ENCODE measurements at regions not wholly inside any gene's neighbourhood (a gene's known extent, or its start where the extent isn't known, plus 50 kb on each side); places are given as distances from the start of the nearest gene placed in this dataset.
"Not testable (repeated sequence)": the region's sequence is repeated elsewhere in the genome, so short reads cannot be mapped to it uniquely, and the experiment has no call there.

DNA sequence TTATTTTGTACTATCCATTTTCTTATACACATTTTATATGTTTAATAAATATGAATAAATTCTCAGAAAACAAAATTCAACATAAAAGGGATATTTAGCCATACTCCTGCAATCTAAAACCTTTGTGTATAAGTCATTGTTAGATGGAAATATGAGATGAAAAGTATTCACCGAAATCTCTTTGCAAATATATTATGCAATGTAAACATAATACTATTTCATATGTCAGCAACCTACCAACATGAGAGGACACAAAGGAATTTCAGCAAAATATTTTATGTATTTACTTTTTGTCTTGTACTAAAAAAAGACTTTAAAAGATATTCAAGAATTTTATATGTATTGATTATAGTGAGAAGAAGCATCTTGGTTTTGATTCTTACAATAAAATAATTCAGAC lies 1623.4 kb downstream of the EFNA5 start:
- DNase-seq = no peak
- no peak for ATAC-seq (ENCODE audit: poor library complexity)
- intact Hi-C loops (cut with DNase I) = no loop called here

DNA sequence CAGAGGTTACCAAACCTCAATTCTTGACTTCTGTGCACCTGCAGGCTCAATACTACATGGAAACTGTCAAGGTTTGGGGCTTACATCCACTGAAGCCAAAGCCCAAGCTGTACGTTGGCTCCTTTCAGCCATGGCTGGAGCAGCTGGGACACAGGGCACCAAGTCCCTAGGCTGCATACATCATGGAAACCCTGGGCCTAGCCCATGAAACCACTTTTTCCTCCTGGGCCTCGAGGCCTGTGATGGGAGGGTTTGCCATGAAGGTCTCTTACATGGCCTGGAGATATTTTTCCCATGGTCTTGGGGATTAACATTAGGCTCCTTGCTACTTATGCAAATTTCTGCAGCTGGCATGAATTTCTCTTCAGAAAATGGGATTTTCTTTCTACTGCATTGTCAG lies 1638.7 kb downstream of the EFNA5 start:
- DNase-seq; ATAC-seq (ENCODE audit: poor library complexity); intact Hi-C loops (cut with DNase I): not testable (repeated sequence)

DNA sequence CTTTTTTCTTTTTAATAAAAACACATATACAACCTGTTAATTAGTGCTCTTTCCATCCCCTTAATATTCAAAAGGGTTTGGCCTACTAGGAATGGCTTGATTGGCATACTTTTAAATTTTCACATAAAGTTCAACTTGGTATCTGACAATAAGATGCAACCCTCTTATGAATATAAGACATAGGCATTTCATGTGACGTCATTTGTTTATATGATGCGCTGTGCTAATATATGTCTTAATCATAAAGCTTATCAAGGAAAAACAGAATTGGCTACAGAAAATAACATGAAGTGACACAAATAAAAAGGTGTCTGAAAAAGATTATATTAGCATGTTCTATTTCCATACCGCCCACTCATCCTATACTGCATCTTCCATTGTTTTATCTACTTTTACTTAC lies 1642.4 kb downstream of the EFNA5 start:
- intact Hi-C loops (cut with DNase I) = no loop called here
- no peak for ATAC-seq (ENCODE audit: poor library complexity)
- DNase-seq = no peak

DNA sequence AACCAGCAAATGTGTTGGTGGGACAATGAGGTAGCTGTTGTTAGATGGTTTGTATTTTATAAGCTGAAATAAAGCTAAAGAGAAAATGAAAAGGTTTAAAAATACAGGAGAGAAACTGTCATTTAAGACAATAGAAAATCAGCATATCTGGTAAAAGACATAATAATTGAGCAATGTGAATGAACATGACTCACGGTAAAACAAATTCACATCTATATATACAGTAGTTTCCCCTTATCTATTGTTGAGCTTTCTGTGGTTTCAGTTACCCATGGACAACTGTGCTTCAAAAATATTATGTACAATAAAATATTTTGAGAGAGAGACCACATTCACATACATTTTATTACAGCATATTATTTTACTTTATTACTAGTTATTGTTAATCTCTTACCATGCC lies 1649.8 kb downstream of the EFNA5 start:
- ATAC-seq (ENCODE audit: poor library complexity) (no peak), DNase-seq (no peak)
- intact Hi-C loops (cut with DNase I) = no loop called here

DNA sequence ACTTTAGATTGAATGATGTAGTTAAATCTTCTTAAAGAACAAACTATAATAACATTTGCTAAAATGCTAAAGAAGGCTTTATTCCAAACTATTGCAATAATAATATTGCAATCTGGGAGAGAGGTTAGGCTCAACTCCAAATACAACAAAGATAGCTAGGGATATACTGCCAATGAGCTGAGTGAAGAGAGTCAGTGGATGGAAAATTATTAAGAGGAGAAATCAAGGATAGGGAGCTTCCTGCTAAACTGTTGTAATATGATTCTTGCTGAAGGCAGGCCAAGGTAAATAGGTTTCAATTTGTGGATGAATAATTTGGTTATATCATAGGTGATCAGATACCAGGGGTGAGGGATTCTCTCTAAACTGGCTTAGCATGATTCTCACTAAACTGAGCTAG lies 1651.5 kb downstream of the EFNA5 start:
- intact Hi-C loops (cut with DNase I) = no loop called here
- peak; percentile 41 for ATAC-seq (ENCODE audit: poor library complexity)
- DNase-seq = no peak

DNA sequence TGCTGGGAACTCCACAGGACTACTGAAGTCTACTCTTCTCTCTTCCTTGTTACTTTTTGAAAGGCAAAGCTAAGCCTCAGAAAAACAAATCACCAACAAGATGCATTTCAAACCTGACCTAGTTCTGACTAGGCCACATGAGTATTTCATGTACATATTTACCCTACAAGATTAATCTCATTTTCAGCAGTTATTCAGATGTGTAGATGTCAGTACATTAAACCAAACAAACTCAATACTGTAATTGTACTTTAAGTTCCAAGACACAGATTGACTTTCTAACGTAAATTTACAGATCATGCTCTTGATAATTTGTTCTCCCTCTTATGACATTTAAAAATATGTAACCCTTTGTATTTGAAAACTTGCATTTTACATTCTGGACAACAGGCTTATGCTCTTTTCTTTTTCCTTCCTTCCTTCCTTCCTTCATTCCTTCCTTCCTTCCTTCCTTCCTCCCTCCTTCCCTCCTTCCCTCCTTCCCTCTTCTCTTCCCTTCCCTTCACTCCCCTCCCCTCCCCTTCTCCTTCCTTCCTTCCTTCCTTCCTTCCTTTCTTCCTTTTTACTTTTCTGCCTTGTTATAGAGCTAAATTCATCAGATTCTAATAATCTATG lies 1653.4 kb downstream of the EFNA5 start:
- DNase-seq = no peak
- no peak for ATAC-seq (ENCODE audit: poor library complexity)
- intact Hi-C loops (cut with DNase I) = no loop called here

DNA sequence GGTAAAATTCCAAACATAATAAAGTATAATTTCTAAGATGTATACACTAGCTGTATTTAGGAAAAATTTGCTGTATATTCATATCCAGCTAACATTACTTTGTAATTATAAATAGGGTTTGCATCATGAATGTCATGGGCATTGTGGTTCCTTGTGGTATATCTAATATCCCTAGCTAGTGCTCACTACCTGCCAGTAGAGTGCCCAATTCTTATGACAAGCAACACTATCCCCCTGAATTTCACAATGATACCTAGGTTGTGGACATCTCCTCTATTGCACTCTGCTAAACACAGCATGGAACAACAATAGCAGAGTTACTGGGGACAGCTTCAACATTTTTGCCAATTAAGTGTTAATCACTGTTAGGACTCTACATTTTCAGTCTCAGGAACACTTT lies 1656.5 kb downstream of the EFNA5 start:
- intact Hi-C loops (cut with DNase I) = no loop called here
- no peak for ATAC-seq (ENCODE audit: poor library complexity)

DNA sequence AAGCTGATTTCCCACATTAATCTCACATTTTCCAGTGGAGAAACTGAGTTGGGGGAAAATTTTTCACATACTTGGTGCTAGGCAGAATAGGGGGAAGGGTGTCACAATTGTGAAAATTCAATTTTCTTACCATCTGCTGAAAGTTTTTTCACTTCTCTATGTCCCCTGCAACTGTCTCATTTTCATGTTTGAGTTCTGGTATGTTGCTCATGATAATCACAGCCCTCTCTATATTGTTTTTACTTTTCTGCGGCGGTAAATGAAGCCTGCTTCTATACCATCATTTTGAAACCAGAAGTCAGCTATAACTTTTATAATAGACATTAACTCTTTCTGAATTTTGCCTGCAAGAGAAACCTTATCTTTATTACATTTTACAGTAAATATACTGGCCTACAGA lies 1664.5 kb downstream of the EFNA5 start:
- intact Hi-C loops (cut with DNase I) = no loop called here
- ATAC-seq (ENCODE audit: poor library complexity) (no peak), DNase-seq (no peak)

More for the DNA sequence above, 1656.5 kb downstream of the EFNA5 start:
- DNase-seq = no peak

DNA sequence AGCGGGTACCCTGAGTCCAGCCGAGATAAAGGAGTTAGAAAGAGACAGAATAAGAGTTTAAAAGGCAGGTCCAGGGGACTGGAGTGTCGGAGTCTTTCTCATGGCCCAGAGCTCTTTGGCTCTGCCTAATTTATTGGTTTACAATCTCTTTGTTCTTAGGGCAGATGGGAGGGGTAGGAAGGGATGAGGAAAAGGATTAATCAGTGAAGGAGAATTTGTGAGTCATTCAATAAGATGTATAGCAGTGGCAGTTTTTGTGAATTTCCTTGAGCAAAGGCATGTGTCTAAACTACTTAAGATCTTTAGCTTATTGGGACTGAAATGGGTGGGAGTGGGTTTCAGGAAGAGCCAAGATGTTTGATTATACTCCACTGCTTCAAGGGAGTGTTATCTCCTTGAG lies 1671.7 kb downstream of the EFNA5 start:
- intact Hi-C loops (cut with DNase I); DNase-seq; ATAC-seq (ENCODE audit: poor library complexity): not testable (repeated sequence)

DNA sequence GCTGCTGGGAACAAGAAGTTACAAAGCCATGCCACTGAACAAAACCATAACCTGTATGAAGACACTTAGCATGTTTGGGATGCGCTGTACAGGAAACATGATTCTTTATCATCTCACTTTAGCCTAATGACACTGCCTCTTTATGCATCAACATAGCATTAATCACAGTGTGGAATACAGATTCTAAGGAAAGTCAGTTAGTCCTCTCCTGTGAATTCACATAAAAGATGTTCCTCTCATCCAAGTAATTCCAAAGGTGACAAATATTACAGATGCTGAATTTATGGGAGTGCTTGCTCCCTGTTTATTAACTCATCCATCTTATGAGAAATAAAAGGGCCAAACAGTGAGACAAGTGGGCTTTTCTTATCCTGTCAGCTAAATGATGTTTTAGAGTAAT lies 1677.7 kb downstream of the EFNA5 start:
- intact Hi-C loops (cut with DNase I) = no loop called here
- ATAC-seq (ENCODE audit: poor library complexity) = no peak
- DNase-seq = no peak

DNA sequence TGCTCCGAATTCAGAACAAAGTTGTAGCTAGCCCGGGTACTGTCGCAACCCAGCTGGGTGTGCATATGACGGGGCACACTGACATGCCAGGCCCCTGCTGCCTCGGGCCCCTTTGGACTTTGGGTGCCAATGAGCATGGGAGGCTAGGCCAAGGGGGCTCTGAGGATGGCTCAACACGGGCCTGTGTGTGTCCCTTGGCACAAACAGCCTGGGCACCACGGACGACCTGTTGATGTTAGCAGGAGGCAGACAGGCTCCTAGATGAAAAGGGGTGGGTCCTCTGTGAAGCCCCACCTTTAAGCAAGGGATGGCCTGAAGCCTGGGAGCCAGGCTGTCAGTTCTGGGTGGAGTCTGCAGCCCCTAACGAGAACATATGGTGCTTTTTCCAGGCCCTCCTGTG lies 1688.2 kb downstream of the EFNA5 start:
- DNase-seq (no peak), ATAC-seq (ENCODE audit: poor library complexity) (no peak)
- intact Hi-C loops (cut with DNase I) = no loop called here

DNA sequence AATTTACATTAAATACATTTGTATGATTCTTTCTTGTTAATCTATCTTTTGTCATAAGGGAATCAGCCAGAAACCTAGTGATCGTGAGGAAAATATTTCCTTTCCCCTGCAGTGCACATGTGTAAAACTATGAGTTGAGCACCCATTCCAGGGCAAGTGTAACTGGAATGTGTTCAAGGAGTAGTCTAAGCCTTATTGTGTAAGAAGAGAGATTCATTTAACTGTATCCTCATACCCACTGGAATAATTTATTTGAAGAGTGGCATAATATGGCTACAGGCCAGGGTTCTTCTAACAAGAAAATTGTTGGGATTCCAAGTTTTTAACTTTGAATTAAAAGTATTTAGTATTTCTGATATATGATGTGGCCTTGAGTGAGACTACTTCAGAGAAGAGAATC lies 1692.7 kb downstream of the EFNA5 start:
- ATAC-seq (ENCODE audit: poor library complexity) (no peak), DNase-seq (no peak)
- intact Hi-C loops (cut with DNase I) = no loop called here

DNA sequence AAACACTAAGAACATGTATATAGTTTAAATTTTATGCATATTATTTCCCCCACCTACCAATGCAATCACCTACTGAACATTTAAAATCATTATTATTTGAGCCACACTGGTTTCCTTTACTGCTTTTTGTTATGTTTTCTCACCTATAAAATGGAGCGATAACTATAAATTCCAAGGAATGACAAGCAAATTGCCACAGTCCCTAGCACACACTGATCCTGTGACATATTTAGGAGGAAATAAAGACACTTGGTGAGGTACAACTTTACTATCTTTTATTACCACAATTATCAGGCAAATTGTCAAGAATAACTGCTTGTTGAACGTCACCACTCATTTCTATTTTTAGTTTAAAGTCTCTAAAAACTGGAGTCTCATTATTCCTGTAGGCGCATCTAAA lies 1693.6 kb downstream of the EFNA5 start:
- DNase-seq (no peak), ATAC-seq (ENCODE audit: poor library complexity) (no peak)
- intact Hi-C loops (cut with DNase I) = no loop called here

DNA sequence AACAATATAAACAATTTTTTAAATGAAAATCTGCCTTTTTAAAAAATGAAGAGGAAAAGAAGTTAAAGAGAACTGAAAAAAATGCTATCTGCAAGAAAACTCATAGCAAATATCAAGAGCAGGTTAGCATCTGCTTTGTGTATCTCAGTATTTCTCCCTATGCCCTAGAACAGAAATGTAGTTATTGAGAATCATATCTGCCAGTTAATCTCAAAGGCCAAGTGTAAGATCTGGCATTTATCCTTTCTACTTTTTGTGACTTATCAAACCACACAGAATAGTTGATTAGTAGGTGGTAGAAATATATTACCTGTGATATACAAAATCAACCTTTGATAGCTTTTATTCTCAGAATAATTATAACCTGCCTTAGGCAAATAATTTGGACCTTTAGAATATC lies 1699.8 kb downstream of the EFNA5 start:
- no peak for ATAC-seq (ENCODE audit: poor library complexity)
- DNase-seq = no peak
- intact Hi-C loops (cut with DNase I) = no loop called here

DNA sequence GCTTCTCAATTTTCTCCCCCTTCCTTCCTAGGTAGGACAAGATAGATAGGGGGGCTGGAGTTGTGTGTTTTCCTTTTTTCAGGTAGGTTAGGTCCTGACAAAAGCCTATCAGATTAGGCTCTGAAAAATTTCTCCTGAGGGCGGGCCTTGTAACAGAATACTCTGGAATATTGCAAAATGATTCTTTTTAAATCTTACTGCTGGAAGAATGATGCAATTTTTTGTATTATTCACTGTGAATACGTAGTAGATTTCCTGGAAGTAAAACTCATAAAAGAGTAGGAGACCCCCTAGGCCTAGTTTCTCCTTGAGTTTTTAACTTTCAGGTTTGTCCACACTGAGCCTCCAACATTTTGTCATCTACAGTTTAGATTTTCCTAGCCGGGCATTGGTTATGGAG lies 1701.8 kb downstream of the EFNA5 start:
- intact Hi-C loops (cut with DNase I) = no loop called here
- DNase-seq (no peak), ATAC-seq (ENCODE audit: poor library complexity) (no peak)

DNA sequence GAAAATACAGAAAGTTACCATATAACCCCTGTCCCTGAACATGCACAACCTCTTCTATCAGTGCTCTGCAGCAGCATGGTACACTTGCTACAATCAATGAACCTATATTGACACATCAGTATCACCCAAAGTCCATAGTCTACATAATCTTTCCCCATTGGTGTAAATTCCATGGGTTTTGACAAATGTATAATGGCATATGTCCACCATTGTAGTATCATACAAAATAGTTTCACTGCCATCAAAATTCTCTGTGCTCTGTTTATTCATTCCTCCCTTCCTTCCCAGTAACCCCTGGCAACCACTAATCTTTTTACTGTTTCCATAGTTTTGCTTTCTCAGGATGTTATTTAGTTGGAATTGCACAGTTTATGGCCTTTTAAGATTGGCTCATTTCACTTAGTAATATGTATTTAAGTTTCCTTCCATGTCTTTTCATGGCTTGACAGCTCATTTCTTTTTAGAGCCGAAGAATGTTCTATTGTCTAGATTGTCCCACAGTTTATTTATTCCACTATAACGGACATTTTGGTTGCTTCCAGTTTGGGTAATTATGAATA lies 1707.0 kb downstream of the EFNA5 start:
- intact Hi-C loops (cut with DNase I) = no loop called here
- ATAC-seq (ENCODE audit: poor library complexity) (no peak), DNase-seq (no peak)

DNA sequence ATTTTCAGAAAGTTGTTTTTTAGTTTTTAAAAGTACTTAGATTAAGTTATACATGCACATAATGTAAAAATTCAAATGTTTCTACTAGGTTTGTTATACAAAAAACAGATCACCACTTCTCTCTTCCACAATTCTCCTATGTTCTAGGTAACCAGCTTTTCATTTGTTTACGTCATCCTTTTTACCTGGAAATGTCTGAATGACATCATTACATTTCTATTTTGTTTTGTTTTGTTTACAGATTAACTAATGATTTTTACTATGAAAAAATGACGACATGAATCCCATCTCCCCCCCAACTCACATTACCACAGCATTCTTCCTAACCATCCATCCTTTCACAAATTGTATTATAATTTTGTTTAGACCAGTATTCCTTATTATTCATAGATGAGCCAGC lies 1709.2 kb downstream of the EFNA5 start:
- intact Hi-C loops (cut with DNase I) = no loop called here
- ATAC-seq (ENCODE audit: poor library complexity) = no peak
- no peak for DNase-seq

DNA sequence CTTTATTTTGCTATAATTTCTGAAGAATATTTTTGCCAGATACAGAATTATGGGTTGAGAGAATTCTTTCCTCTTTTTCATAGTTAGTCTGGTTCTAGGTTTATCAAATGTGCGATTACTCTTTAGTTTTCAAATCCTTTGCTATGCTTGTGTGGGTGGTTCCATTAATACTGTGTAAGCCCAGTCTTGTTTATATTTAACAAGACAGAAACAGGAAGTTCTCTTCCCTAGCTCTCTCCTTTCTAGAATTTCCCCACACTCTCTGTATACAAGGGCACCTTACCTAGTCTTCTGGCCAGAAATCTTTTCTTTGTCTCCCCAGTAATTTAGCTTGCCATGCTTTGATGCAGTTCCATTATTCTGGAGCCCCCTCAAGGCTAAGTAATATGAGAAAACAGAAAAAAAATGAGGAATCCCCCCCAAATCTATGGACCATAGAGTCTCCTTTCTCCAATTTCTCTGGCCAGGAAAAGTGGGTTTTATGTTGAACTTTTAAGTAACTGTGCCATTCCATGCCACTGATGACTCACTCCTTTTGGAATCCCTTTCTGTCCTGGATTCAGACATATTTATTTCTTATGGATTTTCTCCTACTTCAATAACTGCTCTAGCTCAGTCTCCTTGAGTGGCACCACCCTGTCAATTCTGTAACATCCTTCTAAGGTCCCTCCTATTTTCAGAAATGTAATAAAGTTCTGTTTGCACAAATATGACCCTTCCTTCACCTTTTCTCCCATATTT lies 1714.1 kb downstream of the EFNA5 start:
- intact Hi-C loops (cut with DNase I) = no loop called here
- DNase-seq (no peak), ATAC-seq (ENCODE audit: poor library complexity) (no peak)

DNA sequence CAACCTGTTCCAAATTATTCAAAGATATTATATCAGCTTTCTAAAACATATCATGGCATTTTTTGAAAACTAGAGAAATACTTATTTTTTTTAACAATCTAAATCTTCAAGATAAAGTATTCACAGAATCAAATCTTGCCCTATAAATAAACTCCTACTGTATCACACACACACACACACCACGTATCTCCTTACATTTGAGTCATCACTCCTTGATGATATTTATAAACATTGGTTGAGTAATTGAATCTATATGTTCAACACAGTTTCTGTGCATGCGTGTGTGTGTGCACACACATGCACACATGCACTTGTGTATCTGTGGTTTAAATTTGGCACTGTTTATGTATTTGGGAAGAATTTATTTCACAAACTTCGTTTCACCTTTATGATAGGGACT lies 1716.4 kb downstream of the EFNA5 start:
- no peak for DNase-seq
- ATAC-seq (ENCODE audit: poor library complexity) = no peak
- intact Hi-C loops (cut with DNase I) = no loop called here

DNA sequence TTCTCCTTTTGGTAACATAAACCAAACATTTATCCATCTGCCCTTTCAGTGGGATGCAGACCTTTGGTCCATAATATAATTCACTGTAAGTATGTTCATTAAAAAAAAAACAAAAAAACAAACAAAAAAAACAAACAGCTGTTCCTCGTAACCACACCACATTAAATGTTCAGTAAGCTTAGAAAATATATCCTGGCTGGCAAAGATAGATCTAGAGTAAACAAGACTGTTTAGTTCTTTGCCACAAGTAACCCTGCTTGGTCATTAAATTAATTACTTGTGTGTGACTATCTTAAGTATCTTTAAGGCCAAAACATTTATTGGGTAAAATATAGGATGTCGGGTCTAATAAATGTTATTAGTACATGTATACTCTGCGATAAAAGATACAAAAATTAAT lies 1717.1 kb downstream of the EFNA5 start:
- ATAC-seq (ENCODE audit: poor library complexity) (no peak), DNase-seq (no peak)
- intact Hi-C loops (cut with DNase I) = no loop called here

DNA sequence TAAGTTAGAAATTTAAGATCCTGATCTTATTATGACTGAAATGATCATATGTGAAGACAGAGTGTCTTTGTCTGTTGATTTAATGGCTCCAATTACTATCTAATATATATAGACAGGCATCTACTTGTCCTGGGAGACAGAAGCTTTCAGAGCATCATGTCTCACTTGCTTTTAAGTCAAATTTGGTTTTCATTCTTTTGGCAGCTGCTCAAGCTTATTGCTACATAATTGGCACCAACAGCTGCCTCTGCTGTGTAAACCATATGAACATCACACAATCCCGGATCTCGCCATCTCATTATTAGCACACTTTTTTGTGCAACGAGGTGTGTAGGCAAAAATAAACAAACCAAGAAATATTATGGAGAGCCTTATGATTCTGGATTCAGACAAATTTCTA lies 1717.9 kb downstream of the EFNA5 start:
- DNase-seq (no peak), ATAC-seq (ENCODE audit: poor library complexity) (no peak)
- intact Hi-C loops (cut with DNase I) = no loop called here

Measured in Right ventricle myocardium superior (tissue), 1 donor.